Endothelial cell of umbilical vein (primary cell): ENCODE measurements at regions not wholly inside any gene's neighbourhood (a gene's known extent, or its start where the extent isn't known, plus 50 kb on each side); places are given as distances from the start of the nearest gene placed in this dataset.

Source experiments
- BruUV-seq: library from RNA; stranded (reverse); fragments of 400-500 nt; replicated peaks from 2 replicates; lab custom pipeline; 2021; lab: Mats Ljungman, UMichigan
- CTCF ChIA-PET: fragments of 300-600, 350-600 bp; sonication (Branson Sonifier 250); formaldehyde crosslinking; loops from one replicate; lab custom pipeline; 2021; ENCODE audit warnings: antibody characterized with exemption, inconsistent platforms; lab: Charles Lee
- POLR2A ChIA-PET: fragments of 300-600, 350-600 bp; sonication (Branson Sonifier 250); formaldehyde crosslinking; loops from one replicate; lab custom pipeline; 2021; ENCODE audit warnings: antibody characterized with exemption, inconsistent platforms; lab: Charles Lee
- DNase-seq: peaks from one replicate; pipeline ENCODE4 v3.0.0-alpha.2; 2011; ENCODE audit warnings: low read depth, low spot score
- FAIRE-seq: peaks from 2 replicates; lab custom pipeline; 2011; peaks lifted over from hg19 to GRCh38; lab: Jason Lieb, UNC
- H2AFZ ChIP-seq: 2 replicates; pipeline ENCODE4 v1.6.0; 2012; ENCODE audit warnings: low read depth, low read length, control low read depth, inconsistent platforms
- H3K27ac ChIP-seq: 2 replicates; pipeline ENCODE4 v1.5.1; 2011; ENCODE audit warnings: low read depth, mild to moderate bottlenecking, control low read depth, low read length, moderate library complexity; ENCODE audit not compliant: insufficient read depth
- H3K27me3 ChIP-seq, 2 experiments: 2 replicates each; pipeline versions ENCODE4 v1.6.0 to v1.6.1; 2011; ENCODE audit warnings: low read length in 2 of 2, mixed read lengths in 1 of 2; ENCODE audit not compliant: control insufficient read depth in 2 of 2, insufficient read depth in 2 of 2
- H3K36me3 ChIP-seq, 2 experiments: 2 replicates in 1 of 2; 3 replicates in 1 of 2; pipeline ENCODE4 v1.5.1; 2011; ENCODE audit warnings: low read length in 2 of 2, mild to moderate bottlenecking in 1 of 2, moderate library complexity in 1 of 2; ENCODE audit not compliant: control insufficient read depth in 2 of 2, insufficient read depth in 2 of 2; ENCODE audit errors: extremely low read depth in 1 of 2
- H3K4me1 ChIP-seq: 3 replicates; pipeline ENCODE4 v1.5.1; 2011; ENCODE audit warnings: mild to moderate bottlenecking, low read length; ENCODE audit not compliant: control insufficient read depth, insufficient read depth; ENCODE audit errors: extremely low read depth
- H3K4me2 ChIP-seq: 2 replicates; pipeline ENCODE4 v1.6.1; 2011; ENCODE audit warnings: low read length, control low read depth, mixed read lengths; ENCODE audit not compliant: insufficient read depth
- H3K4me3 ChIP-seq, 3 experiments: fragments of 200-600 bp in 1 of 3; sonication (generic), shearing (Covaris generic) in 1 of 3; replicated peaks in 1 of 3; 2 replicates each; pipeline ENCODE4 v1.5.1; 2011 to 2016; ENCODE audit warnings: control low read depth in 3 of 3, low read length in 3 of 3, mild to moderate bottlenecking in 2 of 3, inconsistent platforms in 1 of 3, low read depth in 1 of 3, moderate library complexity in 1 of 3; ENCODE audit not compliant: insufficient read depth in 1 of 3
- H3K79me2 ChIP-seq: 2 replicates; pipeline ENCODE4 v1.6.0; 2012; ENCODE audit warnings: low read length, inconsistent platforms; ENCODE audit not compliant: control insufficient read depth, insufficient read depth
- H3K9ac ChIP-seq: replicated peaks from 2 replicates; pipeline ENCODE3; 2011; ENCODE audit warnings: low read length, control low read depth; ENCODE audit not compliant: insufficient read depth; ENCODE audit errors: extremely low read depth
- H3K9me1 ChIP-seq: replicated peaks from 3 replicates; pipeline ENCODE4 v1.6.0; 2011; ENCODE audit warnings: mild to moderate bottlenecking, low read length; ENCODE audit not compliant: control insufficient read depth, insufficient read depth; ENCODE audit errors: extremely low read depth
- H3K9me3 ChIP-seq: replicated peaks from 2 replicates; pipeline ENCODE4 v1.5.1; 2012; ENCODE audit warnings: low read length, inconsistent platforms; ENCODE audit not compliant: control insufficient read depth, insufficient read depth
- H4K20me1 ChIP-seq: replicated peaks from 2 replicates; pipeline ENCODE3; 2011; ENCODE audit warnings: mild to moderate bottlenecking, low read length; ENCODE audit not compliant: control insufficient read depth, insufficient read depth; ENCODE audit errors: extremely low read depth
- EZH2 ChIP-seq: IDR thresholded peaks from 2 replicates; pipeline ENCODE4 v1.6.1; 2012; ENCODE audit warnings: borderline replicate concordance, low read depth, mild to moderate bottlenecking, moderate library complexity, low read length, inconsistent platforms; ENCODE audit not compliant: severe bottlenecking
- FOS ChIP-seq: IDR thresholded peaks from 2 replicates; pipeline ENCODE4 v1.6.1; 2011; ENCODE audit warnings: mild to moderate bottlenecking, low read length, moderate library complexity, borderline replicate concordance; ENCODE audit not compliant: insufficient read depth
- GATA2 ChIP-seq: IDR thresholded peaks from 2 replicates; pipeline ENCODE4 v1.7.0; 2011; ENCODE audit warnings: low read depth, mild to moderate bottlenecking, moderate library complexity, mixed read lengths, low read length; ENCODE audit not compliant: insufficient read length, insufficient read depth
- JUN ChIP-seq: IDR thresholded peaks from 2 replicates; pipeline ENCODE4 v1.6.1; 2011; ENCODE audit warnings: borderline replicate concordance, low read depth; ENCODE audit not compliant: insufficient read length, insufficient read depth
- MAX ChIP-seq: IDR thresholded peaks from 2 replicates; pipeline ENCODE4 v1.6.1; 2011; ENCODE audit not compliant: insufficient read depth, insufficient read length
- MYC ChIP-seq: IDR thresholded peaks from one replicate; pipeline ENCODE4 v1.6.1; 2011; ENCODE audit warnings: mild to moderate bottlenecking, low read depth, low read length
- POLR2A ChIP-seq: IDR thresholded peaks from 2 replicates; pipeline ENCODE4 v1.6.1; 2012; ENCODE audit warnings: low read depth, mild to moderate bottlenecking, control low read depth, low read length
- POLR2AphosphoS5 ChIP-seq: IDR thresholded peaks from 2 replicates; pipeline ENCODE4 v1.6.1; 2012; ENCODE audit warnings: low read depth, mild to moderate bottlenecking, control low read depth, low read length, moderate library complexity; ENCODE audit not compliant: insufficient read depth
- dilution Hi-C: fragments of 300-500 bp; cut with MboI; formaldehyde crosslinking; loops from one replicate; pipeline ENCODE4 v1.15.0; 2019; ENCODE audit warnings: low sequenced_read_pairs; ENCODE audit not compliant: extremely low pct_ligation_motif_present
- intact Hi-C: fragments of 100-400 bp; cut with micrococcal nuclease; formaldehyde crosslinking; loops from one replicate; pipeline ENCODE4 v1.10.0; 2022
- TF ChIP-seq, protein P1 (sequence below), 2 donors: IDR thresholded peaks; 1 replicate in 1 of 2; 2 replicates in 1 of 2; pipeline ENCODE4 v1.5.1; 2011; ENCODE audit warnings: low read length in 2 of 2, mild to moderate bottlenecking in 2 of 2, moderate library complexity in 2 of 2, control low read depth in 1 of 2, inconsistent platforms in 1 of 2, low read depth in 1 of 2; ENCODE audit not compliant: insufficient read depth in 1 of 2; ENCODE audit errors: extremely low read depth in 1 of 2

DNA sequence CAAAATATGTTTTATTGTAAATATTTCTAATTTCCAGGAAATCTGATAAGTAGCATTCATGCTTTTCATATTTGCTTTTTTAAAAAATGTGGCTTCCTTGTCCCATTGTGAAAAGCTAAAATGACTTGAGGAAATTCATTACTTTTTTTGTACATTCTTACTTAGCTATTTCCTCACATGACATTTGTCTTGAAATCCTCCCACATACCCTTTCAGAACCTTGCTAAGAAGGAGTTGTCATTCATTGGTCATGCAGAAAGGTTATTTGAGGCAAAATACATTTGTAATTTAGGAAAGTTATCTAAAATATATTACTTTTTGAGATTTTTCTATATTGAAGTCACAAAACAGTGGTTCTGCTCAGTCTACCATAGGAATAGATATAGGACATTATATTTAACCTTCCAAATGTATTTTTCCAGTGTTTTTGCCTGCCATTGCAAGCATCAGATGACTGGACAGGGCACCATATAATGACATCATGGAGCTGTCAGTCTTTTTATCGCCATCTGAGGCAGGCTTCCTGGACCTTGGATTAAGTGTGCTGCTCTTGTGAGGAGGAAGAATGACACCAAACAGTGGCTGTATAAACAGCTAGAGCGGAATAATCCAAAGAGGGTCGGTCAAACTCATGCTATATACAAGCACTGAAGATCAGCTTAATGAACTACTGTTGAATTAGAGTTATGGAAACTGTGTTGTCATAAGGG lies 109.4 kb upstream of the HCRTR2 start:
- DNase-seq (no peak), FAIRE-seq (no peak)
- ChIA-PET CTCF (interaction anchor here (0.6 to 2.6 kb wide), 5 partner anchors 7 to 1079 kb away, joined by 3 to 19 read pairs (median 3); no protein-coding TSS in a partner anchor), POLR2A (no interaction called here)
- no peaks in the 10 kb centered on the region for H3K36me3 ChIP-seq
- no peaks in the 10 kb centered on the region for H3K27me3 ChIP-seq
- dilution Hi-C loops = no loop called here
- no peaks in the 10 kb centered on the region for H3K4me1 ChIP-seq
- no peaks in the 10 kb centered on the region for H4K20me1 ChIP-seq
- TF ChIP-seq GATA2 (no peak), EZH2 (no peak), FOS (no peak), MAX (no peak), POLR2A (no peak), MYC (no peak), JUN (no peak), POLR2AphosphoS5 (no peak)
- TF ChIP-seq, protein P1, sequence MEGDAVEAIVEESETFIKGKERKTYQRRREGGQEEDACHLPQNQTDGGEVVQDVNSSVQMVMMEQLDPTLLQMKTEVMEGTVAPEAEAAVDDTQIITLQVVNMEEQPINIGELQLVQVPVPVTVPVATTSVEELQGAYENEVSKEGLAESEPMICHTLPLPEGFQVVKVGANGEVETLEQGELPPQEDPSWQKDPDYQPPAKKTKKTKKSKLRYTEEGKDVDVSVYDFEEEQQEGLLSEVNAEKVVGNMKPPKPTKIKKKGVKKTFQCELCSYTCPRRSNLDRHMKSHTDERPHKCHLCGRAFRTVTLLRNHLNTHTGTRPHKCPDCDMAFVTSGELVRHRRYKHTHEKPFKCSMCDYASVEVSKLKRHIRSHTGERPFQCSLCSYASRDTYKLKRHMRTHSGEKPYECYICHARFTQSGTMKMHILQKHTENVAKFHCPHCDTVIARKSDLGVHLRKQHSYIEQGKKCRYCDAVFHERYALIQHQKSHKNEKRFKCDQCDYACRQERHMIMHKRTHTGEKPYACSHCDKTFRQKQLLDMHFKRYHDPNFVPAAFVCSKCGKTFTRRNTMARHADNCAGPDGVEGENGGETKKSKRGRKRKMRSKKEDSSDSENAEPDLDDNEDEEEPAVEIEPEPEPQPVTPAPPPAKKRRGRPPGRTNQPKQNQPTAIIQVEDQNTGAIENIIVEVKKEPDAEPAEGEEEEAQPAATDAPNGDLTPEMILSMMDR (IDR thresholded peaks at IDR 0.05; ENCODE audit: extremely low read depth in 1 of 2, insufficient read depth in 1 of 2, low read depth in 1 of 2, low read length in 2 of 2) = no peak
- no peak overlapping the region for H3K4me3 ChIP-seq
- no TSS peak for BruUV-seq
- no peaks in the 10 kb centered on the region for H3K79me2 ChIP-seq
- H2AFZ ChIP-seq = no peak overlapping the region
- H3K9me3 ChIP-seq = no peaks in the 10 kb centered on the region
- no peak overlapping the region for H3K4me2 ChIP-seq
- no peak overlapping the region for H3K9ac ChIP-seq
- H3K9me1 ChIP-seq = no peaks in the 10 kb centered on the region
- no peak overlapping the region for H3K27ac ChIP-seq
- intact Hi-C loops = loop anchor here (5.0 to 10.0 kb wide), 2 partner anchors 177 to 820 kb away; no protein-coding TSS in a partner anchor
